ENCODE measurements at regions not wholly inside any gene's neighbourhood (a gene's known extent, or its start where the extent isn't known, plus 50 kb on each side); places are given as distances from the start of the nearest gene placed in this dataset.
A peak's percentile ranks its signal among the peaks of the same experiment; 100 is the strongest.

DNA sequence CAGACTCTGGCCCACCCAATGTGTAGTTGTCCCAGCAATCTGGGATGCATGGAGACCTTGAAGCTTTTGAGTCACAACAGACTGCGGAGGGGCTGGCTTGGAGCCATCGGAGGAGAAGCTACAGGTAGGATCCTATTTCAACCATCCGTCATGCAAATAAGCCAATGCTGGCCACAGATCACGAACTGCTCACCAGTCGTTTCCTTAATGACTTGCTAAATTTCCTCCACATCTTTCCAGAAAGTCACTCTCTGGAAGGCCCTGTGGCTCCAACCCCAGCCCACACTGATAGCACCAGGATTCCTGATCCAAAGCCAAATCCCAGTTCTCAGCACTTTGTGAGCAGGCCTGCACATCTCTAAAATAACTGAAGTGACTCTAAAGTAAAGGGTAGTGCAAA, 321.3 kb downstream of the RAB28 start:
- Histone ChIP-seq H3K36me3 (ENCODE audit: control insufficient read depth, insufficient read depth, low read length) (no peaks in the 10 kb centered on the region), H3K4me3 (ENCODE audit: low read depth, low read length) (no peak overlapping the region), H3K27me3 (ENCODE audit: control insufficient read depth, insufficient read depth, low read length) (no peaks in the 10 kb centered on the region)
- DNase-seq (ENCODE audit: low read depth) (no peak), FAIRE-seq (no peak)
- TF ChIP-seq, protein P1, sequence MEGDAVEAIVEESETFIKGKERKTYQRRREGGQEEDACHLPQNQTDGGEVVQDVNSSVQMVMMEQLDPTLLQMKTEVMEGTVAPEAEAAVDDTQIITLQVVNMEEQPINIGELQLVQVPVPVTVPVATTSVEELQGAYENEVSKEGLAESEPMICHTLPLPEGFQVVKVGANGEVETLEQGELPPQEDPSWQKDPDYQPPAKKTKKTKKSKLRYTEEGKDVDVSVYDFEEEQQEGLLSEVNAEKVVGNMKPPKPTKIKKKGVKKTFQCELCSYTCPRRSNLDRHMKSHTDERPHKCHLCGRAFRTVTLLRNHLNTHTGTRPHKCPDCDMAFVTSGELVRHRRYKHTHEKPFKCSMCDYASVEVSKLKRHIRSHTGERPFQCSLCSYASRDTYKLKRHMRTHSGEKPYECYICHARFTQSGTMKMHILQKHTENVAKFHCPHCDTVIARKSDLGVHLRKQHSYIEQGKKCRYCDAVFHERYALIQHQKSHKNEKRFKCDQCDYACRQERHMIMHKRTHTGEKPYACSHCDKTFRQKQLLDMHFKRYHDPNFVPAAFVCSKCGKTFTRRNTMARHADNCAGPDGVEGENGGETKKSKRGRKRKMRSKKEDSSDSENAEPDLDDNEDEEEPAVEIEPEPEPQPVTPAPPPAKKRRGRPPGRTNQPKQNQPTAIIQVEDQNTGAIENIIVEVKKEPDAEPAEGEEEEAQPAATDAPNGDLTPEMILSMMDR (IDR thresholded peaks at IDR 0.05; ENCODE audit: insufficient read depth, low read length, severe bottlenecking) = no peak

DNA sequence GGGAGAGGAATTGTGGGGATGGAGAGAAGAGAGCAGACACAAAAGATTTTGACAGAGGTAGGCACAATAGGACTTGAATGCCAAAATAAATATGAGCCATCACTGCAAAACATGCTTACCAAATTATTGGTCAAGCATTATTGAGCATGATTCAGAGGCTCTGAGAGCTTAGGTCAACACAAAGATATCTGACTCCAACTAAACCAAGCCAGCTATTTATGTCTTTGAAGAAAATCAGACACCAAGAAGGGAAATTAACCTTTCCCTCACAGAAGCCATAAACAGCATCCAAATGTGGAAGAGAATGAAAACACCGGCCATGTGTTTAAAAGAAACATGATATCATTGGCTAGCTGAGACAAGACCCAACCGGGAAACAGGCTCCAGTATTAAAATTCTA, 323.2 kb downstream of the RAB28 start:
- no peak for FAIRE-seq
- Histone ChIP-seq H3K36me3 (ENCODE audit: control insufficient read depth, insufficient read depth, low read length) (no peaks in the 10 kb centered on the region), H3K27me3 (ENCODE audit: control insufficient read depth, insufficient read depth, low read length) (no peaks in the 10 kb centered on the region), H3K4me3 (ENCODE audit: low read depth, low read length) (no peak overlapping the region)
- TF ChIP-seq, protein P1 (IDR thresholded peaks at IDR 0.05; ENCODE audit: insufficient read depth, low read length, severe bottlenecking) = no peak
- peak; percentile 14 for DNase-seq (ENCODE audit: low read depth)

DNA sequence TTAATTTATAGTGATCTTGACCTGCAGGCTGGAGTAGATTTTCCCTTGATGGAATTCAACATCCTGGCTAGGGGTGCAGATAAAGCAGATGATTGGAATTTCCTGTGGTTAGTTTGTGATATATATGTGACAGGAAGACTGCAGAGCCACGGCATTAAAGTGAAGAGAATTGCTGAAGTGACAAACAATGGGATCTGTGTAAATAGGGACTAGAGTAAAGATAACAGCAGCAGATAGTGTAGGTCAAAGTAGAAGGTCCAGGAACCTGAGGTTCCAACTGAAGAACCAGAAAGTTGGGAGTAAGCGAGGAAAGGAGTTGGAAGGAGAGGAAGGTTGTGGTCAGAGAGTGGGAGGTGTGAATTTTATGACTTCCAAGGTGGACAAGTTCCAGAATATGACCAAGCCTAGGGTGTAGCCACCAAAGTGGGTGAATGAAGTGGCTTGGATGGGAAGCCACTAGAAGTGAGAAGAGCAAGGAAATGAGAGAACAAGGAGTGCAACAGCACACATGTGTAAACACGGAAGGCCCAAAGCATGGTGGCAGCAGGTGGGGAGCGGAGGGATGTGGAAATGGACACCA, 325.0 kb downstream of the RAB28 start:
- no peak for FAIRE-seq

DNA sequence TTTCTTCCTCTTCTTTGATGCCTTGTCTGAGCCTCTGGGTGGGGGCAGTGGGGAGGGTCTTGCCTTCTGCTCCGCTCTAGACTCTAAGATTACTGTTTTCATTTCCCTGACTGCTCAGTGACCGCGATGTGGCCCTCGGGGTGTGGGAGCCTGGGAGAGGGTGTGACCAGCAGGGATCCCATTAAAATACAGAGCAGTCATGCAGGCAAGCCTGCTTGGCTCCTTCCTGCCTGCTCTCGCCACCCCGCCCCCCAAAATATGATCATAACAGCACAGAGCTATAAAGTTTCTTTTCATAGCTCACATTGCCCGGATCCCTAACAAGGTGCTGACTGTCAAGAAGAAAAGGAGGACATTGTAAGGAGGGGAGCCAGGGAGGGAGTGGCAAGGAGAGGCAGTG, 332.9 kb downstream of the RAB28 start:
- H3K36me3 ChIP-seq (ENCODE audit: control insufficient read depth, insufficient read depth, low read length) = no peaks in the 10 kb centered on the region
- TF ChIP-seq, protein P1 (IDR thresholded peaks at IDR 0.05; ENCODE audit: insufficient read depth, low read length, severe bottlenecking) = no peak
- no peak for DNase-seq (ENCODE audit: low read depth)
- no peak overlapping the region for H3K4me3 ChIP-seq (ENCODE audit: low read depth, low read length)
- FAIRE-seq = no peak
- H3K27me3 ChIP-seq (ENCODE audit: control insufficient read depth, insufficient read depth, low read length) = no peaks in the 10 kb centered on the region

More for the DNA sequence above, 325.0 kb downstream of the RAB28 start:
- Histone ChIP-seq H3K27me3 (ENCODE audit: control insufficient read depth, insufficient read depth, low read length) (no peaks in the 10 kb centered on the region), H3K4me3 (ENCODE audit: low read depth, low read length) (no peak overlapping the region), H3K36me3 (ENCODE audit: control insufficient read depth, insufficient read depth, low read length) (no peaks in the 10 kb centered on the region)
- no peak for DNase-seq (ENCODE audit: low read depth)
- TF ChIP-seq, protein P1 (IDR thresholded peaks at IDR 0.05; ENCODE audit: insufficient read depth, low read length, severe bottlenecking) = no peak

DNA sequence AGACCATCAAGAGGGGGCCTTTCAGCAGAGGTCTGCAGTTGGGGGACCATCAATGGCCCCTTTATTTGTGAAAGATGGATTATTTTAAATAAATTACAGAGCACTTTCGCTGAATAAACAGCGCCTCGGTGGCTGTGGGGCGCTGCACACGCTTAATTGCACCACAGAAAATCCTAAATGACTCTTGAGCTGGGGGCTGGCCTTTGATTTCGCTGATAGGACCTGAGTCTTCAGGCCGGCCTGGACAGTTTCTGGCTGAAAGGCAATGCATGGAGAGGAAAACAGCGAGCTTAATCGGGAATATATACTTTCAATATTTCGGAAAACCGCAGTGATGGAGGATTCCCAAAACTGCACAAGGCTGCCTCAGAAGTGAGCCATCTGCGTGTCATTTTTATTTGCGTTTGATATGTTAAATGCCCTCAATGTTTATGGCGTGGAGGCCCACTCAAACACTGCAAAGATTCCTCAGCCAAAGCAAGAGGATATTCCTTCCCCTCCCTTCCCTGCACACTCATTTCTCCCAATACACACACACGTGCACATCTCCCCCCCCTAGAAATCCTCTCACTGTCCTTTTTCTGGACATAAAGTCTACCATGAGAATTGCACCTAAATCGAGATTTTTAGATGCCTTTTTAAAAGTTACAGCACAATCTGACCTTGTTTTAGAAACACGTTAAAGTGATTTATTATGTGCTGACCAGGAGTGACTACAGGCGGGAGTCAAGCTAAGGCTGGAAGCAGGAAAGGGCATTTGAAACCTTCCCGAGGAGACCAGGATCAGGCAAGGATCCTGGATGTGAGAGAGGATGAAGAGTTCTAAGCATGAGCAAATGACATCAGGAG, 340.7 kb downstream of the RAB28 start:
- no peaks in the 10 kb centered on the region for H3K36me3 ChIP-seq (ENCODE audit: control insufficient read depth, insufficient read depth, low read length)
- no peak overlapping the region for H3K4me3 ChIP-seq (ENCODE audit: low read depth, low read length)
- no peaks in the 10 kb centered on the region for H3K27me3 ChIP-seq (ENCODE audit: control insufficient read depth, insufficient read depth, low read length)
- DNase-seq (ENCODE audit: low read depth) (no peak), FAIRE-seq (no peak)
- TF ChIP-seq, protein P1 (IDR thresholded peaks at IDR 0.05; ENCODE audit: insufficient read depth, low read length, severe bottlenecking) = no peak

Measured in bronchial epithelial cell (primary cell).